GM21529 (cell line): ENCODE measurements at regions not wholly inside any gene's neighbourhood (a gene's known extent, or its start where the extent isn't known, plus 50 kb on each side); places are given as distances from the start of the nearest gene placed in this dataset.

ENCODE experiments used
- ATAC-seq: cut with Tn5 transposase; IDR thresholded peaks from one replicate; pipeline ENCODE4 v1.9.1; 2021; ENCODE audit not compliant: unreplicated experiment

DNA sequence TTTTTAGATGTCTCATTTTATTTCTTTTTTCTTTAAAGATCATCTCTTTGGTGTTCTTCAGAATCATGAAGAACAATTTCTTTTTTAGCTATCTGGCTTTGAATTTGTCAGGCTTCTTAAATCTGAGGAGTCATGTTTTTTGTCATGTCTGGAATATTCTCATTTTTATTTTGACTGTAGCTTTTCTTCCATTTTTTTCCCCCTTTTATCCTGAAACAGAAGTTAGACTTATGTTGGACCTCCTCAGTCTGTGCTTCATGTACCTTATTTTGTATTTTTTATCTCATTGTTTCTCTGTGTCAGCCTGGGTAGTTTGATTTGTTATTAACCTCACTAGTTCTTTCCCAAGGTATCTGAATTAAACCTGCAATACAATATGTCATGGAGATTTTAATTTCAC lies 319.2 kb upstream of the ADGRL4 start:
- no peak for ATAC-seq

DNA sequence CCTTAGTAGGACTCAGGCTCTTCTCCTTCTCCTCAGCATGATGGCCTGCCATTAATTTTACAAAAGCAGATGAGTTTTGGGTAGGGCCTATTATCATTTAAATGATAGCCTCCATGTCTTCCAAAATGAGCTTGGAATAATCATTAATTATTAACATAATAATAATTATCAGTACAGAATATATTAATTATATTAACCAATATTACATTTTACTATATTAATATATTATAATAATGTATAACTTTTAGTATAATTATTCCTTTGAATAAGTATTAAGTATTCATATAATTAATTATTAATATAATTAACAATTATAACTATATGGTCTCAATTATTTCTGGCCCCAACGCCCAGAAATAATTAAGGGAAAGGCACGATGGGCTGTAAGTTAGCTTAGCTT lies 318.6 kb upstream of the ADGRL4 start:
- ATAC-seq = no peak

DNA sequence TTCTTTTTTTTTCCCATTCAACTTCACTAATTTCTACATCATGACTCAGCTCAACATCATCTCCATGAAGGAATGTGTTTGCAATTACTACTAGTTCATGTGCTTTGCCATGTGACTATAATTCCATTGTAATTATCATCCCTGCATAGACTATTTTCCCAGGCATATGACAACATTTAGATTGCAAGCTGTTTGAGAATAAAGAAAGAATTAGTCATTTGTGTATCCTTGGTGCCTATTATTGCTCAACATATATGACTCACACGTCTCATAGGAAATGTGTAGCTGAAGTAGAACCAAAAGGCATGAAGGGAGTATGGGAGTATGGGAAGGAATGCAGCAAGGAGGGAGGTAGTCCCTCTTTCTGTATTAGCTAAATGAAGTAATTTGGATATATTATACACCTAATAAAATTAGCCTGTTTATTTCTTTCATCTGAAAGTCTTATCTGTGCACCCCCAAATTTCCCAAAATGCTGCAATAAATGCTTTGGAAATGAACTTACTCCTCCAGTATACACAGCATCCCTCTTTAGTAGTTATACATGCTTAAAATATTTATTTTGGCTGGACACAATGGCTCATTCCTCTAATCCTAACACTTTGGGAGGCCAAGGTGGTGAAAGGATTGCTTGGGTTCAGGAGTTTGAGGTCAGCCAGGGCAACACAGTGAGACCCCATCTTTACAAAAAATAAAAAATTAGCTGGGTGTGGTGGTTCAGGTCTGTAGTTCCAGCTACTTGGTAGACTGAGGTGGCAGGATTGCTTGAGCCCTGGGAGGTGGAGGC lies 316.9 kb upstream of the ADGRL4 start:
- no peak for ATAC-seq

DNA sequence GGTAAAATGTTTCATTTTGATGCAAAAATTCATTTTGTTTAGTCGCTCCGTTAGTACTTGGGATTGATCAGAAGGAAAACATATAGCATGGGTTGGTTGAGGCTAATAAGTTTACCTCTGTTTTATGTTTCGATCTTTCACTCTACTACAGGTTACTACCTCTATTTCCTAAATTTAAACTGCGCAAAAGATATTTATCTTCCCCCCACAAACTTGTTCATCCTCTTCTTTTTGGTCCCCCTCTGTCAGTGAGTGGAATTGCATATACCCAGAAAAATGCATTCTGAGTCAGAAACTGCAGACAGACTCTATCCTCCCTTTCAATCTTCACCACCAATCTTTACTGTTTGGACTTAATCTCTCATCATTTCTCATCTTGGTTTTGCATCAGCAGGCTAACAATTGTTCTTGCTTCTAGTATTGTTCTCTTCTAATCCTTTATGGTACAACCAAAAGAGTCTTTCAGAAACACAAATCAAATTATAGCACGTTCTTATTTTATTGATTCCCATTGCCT lies 316.0 kb upstream of the ADGRL4 start:
- ATAC-seq = no peak

DNA sequence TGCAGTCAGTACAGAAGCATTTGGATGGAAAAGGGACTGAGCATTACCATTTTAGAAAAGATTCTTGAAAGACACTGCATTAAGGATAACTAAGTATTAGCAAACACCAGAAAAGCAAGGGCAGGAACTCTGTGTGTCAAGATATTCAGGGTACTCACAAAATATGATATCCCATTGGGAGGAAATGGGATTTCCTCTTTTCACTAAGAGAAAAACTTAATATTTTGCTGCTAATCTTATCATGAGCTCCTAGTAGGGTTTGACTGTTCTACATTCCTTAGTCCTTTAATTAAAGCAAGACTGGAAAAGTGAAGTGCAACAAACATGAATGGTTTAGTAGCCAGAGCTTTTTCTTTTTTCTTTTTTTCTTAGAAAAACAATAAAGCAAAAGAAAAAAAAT lies 305.9 kb upstream of the ADGRL4 start:
- no peak for ATAC-seq

DNA sequence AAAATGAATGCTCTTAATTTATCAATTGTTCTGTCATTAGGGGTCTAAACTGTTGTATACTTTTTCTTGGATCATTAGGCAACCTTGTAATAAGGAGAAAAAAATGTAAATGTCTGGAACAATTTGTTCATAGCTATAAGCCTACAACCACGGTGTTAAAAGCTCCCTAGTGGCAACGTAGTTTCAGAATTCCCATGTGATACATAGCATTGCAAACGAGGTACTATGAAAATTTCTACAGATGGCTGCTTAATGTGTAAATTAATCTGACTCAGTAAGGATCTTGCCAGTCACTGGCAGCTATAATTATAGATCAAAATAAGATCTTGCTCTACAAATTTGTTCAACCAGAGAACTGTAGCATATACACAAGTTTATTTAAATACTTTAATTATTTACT lies 304.1 kb upstream of the ADGRL4 start:
- ATAC-seq = no peak

DNA sequence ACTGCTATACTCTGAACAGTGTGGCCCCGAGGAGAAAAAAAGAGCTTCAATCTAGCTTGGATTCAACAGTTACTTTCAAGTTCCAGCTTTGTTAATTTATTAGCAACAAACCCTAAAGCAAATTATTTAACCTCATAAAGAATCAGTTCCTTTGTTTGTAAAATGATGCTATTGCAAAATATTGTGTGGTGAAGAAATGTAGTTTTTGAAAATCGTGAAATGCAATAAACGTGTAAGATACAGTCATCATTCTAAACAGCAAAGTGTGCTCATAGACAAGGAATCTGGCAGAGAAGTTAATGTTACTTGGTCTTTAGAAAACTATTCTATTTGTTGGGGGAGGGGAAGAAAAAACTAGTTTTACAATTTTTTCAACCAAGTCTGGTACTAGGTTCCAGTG lies 297.6 kb upstream of the ADGRL4 start:
- ATAC-seq = no peak

DNA sequence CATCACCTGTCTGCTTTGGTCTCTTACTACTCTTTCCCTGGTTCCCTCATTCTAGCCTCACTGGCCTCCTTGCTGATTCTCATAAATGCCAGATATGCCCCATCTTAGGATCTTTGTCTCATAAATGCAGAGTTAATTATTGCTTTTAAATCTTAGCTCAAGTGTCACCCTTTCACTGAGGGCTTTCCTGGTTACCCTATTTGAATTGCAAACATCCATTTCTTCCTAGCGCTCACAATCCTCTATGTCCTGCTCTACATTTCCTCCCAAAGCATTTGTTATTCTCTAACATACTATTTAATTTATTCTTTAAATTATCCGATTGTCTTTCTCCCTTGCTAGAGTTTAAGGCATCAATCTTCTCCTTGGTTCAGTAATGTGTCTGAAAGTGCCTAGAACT lies 296.5 kb upstream of the ADGRL4 start:
- no peak for ATAC-seq

DNA sequence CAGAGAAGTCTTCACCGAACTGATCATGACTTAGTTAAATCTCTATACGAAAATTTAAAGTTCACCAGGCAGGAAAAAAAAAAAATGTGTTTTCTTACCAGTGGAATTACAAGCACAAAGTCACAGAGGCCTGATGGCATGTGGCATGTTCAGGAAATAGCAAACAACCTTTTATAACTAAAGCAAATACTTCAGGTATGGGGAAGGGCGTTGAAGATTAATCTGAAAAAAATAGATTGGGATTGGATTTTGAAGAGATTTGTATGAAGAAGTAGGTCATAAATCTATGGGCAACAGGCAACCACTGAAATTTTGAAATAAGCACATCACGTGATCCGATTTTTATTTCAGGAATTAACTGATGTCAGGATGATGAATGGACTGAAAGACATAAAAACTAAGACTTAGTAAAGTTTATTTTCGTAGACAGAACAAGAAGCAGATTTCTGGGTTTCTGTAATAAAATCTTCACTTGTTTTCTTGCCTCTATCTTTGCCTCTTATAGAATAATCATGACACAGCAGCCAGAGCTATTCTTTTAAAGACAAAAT lies 295.9 kb upstream of the ADGRL4 start:
- ATAC-seq = no peak

DNA sequence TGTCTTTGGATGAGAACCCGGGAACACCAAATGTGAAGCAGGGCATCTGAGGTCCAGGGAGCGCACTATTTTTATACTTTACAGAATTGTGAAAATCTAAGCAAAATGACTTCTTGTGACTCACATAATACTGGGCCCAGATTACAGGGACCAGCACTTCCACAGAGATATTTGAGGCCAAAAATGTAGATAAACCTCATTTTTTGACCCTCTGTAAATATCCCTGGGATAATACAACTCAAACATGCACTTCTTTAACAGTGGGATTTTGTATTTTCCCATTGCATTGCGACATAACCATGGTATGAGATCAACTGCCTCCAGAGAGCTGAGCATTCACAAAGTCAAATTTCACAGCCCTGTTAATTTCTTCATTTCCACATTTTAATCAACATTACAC lies 289.4 kb upstream of the ADGRL4 start:
- ATAC-seq = no peak

DNA sequence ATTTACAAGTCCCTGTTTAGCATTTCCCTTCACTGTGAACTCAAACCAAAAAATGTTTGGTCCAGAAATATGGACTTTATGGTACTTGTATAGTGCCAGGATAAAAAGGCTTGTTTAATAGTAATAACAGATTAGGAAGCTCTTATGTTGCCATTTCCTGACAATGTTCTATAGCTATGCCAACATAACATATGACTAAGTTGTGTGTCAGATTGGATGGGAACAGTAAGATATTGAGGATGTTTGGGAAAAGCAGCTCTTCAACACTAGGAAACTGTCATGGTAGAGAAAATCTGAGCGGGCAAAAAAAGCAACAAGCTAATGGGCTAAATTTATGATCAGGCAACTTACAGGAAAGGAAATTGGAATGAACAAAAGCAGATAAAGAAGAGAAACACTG lies 287.1 kb upstream of the ADGRL4 start:
- ATAC-seq = no peak

DNA sequence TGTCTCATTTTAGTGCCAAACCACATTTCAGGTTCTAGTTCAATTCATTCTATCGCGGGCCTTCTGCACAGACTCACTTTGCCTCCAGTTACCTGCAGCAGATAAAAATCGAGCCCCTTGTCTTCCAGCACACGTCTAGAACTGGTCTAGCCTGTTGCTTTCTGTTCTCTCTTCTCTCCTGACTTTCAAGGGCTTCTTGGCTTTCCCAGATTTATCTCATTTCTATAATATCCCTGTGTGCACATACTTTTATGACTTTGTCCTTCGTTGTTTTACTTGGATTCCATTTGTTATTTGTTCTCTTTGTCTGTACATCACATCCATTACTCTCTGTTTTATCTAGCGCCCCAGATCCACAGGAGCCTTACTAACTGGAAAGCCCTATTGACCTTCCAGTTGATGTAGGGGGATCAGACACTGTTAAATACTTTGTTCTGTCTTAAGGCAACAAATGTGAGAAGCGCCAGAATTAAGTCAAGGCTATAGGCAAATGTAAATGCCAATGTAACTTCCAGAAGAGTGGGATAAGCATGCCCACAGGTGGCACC lies 284.5 kb upstream of the ADGRL4 start:
- no peak for ATAC-seq

DNA sequence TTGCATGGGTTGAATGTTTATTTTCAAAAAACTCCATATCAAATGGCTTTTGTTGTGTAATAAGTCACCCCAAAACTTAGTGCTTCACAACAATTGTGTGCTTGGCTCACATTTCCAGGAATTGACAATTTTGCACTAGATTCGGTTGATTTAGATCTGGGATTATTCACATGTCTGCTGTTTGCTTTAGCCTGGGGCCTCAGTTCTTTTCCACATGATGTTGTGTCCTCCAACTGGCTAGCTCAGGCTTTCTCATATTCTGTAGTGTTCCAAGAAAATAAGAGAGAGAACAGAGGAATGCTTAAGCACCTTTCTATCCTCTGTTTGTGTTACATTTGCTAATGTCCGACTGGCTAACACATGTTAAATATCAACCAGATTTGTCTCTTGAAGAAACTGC lies 281.5 kb upstream of the ADGRL4 start:
- no peak for ATAC-seq

DNA sequence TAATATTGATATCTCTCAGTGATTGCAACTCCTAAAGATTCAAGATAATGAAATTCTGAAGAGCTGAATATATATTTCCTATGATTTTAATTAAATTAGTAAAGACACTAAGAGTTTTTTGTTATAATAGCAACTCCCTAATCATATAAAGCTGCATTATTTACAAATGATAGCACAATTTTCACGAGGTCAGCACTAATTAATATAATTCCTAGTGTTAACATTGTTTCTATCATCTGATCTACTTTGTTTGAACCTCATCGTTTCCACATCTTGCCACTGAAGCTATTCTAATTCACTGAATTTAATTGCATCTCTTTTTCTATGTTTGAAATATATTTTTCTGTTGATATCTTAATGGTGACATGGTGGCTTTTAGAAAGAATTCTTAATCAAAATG lies 279.1 kb upstream of the ADGRL4 start:
- ATAC-seq = no peak

DNA sequence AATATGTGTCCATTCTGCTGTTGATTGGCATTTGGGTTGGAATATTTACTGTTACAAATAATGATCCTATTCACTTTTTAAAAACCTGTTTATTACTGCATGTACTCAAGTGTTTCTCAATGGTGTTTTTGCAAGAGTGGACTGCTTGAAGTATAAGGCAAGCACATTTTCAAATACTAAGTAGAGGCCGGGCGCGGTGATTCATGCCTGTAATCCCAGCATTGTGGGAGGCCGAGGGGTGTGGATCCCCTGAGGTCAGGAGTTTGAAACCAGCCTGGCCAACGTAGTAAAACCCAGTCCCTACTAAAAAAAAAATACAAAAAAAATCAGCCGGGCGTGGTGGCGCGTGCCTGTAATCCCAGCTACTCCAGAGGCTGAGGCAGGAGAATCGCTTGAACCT lies 276.9 kb upstream of the ADGRL4 start:
- no peak for ATAC-seq

DNA sequence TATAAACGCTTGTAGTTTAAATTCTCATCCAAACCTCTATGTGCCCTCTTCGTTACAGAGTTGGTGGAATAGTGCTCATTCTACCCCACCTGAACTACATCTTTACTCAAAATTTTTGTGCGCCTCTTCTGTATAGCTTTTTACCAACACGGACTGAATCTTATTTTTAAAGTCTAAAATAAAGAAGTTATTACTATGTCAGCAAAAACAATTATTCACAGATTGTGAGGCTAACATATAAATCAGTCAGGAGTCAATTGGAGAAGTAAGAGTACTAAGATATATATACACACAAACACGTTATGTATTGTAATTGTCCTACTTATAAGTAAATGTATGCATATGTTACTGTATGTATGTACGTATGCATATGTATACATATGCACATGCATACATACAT lies 274.9 kb upstream of the ADGRL4 start:
- no peak for ATAC-seq

DNA sequence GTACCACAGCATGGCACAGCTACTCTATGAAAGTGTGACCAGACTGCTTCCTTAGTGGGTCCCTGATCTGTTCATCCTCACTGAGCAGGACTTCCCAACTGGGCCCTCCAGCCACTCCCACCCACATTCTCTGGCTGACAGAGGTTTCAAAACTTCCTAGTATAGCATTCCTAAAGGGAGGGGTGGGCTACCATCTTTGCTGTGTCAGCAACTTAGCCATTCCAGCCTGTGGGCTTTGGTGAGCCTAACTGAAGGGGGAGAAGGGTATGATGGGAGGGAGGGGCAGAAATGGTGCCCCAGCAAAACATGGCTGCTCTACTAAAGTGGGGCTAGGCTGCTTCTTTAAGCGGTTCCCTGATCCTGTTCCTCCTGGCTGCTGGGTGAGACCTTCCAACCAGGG lies 265.2 kb upstream of the ADGRL4 start:
- ATAC-seq = no peak

DNA sequence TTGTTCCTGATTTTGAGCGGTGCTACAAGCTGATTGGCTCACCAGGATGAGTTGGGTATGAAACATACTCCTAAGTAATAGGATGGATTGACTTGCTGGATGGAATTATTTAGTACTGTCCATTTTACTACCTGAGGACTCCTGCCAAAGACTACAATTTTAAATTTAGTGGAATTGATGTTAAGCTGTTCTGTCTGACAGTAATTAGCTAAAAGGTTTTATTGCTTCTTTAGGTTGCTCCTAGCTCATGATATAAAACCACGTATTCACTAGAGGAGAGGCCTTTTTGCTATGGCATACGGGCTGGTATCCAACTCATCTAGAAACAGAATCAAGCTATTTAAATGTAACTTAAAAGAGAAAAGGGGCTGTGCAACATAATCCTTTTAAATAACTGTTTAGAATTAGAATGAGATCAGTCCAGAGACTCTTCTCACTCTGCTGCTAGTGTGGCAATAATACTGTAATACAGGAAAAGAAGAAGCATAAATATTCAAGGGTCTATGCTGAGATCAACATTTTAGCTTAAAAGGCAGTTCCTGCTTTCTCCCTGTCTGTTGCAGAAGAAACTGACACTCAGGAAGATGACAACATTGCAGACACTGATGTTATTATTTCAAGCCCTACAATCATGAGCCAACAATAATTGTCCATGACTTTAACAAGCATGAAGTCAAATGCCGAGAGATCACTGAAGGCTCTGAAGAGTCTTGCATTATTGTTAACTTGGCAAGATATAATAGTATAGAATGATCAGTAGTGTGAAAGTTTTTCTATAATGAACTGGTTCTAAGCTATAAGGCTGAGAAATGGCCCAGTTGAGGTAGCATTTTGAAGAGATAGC lies 258.7 kb upstream of the ADGRL4 start:
- no peak for ATAC-seq

DNA sequence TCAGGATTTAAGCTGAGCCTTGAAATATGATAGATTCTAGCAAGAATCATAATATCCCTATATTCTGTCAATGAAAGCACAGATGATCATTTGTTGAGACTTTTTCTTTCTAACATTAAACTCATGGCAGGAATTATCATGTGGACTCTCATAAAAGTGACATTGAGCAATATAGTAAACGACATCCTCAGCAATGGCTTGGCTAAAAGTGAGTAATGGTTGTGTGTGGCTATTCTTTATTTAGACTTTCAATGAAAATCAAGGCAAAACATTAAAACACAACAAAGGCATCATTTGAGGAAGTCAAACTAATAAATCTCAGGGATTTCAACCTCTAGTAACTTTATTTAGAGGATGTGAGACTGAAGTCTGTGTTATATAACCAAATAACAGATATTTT lies 257.8 kb upstream of the ADGRL4 start:
- ATAC-seq = no peak

DNA sequence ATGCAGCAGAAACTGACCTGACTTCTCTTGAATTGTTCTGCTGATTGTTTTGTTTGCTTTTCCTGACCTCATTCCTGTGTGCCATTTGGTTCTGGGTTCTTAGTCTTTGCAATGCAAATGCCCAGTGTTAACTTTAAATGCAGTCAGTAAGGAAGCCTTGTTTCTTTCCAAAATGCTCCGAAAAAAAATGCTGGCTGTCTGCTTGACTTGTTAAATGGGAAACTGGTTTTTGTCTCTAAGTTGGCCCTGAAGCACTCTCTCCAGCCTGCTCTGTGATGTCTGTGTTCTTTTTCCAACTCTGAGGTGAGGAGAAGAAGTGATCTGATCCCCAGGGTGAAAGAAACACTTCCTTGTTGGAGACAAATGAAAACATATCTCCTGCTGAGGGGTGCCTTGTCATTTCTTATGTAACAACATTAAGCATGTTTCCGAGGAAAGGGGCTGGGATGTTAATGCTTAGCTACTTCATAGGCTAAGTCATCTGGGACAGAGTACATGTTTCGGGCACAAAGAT lies 256.3 kb upstream of the ADGRL4 start:
- no peak for ATAC-seq
